MM.1S (cell line): ENCODE measurements at regions not wholly inside any gene's neighbourhood (a gene's known extent, or its start where the extent isn't known, plus 50 kb on each side); places are given as distances from the start of the nearest gene placed in this dataset.

Experiments used
- DNase-seq: peaks from one replicate; pipeline ENCODE4 v3.0.0-alpha.2; 2015
- H2AFZ ChIP-seq: fragments of 300-600 bp; sonication (generic); 2 replicates; pipeline ENCODE4 v1.6.0; 2016; ENCODE audit warnings: antibody characterized with exemption, low read length
- H3F3A ChIP-seq: fragments of 300-600 bp; sonication (generic); 2 replicates; pipeline ENCODE4 v1.6.1; 2016; ENCODE audit warnings: mild to moderate bottlenecking, antibody characterized with exemption, low read length, moderate library complexity, mixed read lengths; ENCODE audit not compliant: insufficient read depth
- H3K27ac ChIP-seq: fragments of 300-600 bp; sonication (generic); 2 replicates; pipeline ENCODE4 v1.5.1; 2016; ENCODE audit warnings: mild to moderate bottlenecking, low read length
- H3K27me3 ChIP-seq: fragments of 300-600 bp; sonication (generic); replicated peaks from 2 replicates; pipeline ENCODE4 v1.6.0; 2016; ENCODE audit warnings: low read length; ENCODE audit not compliant: insufficient read depth
- H3K36me3 ChIP-seq: fragments of 300-600 bp; sonication (generic); replicated peaks from 2 replicates; pipeline ENCODE4 v1.6.1; 2016; ENCODE audit warnings: mild to moderate bottlenecking, low read length, mixed read lengths; ENCODE audit not compliant: insufficient read depth
- H3K4me1 ChIP-seq: fragments of 300-600 bp; sonication (generic); 2 replicates; pipeline ENCODE4 v1.6.1; 2016; ENCODE audit warnings: low read length, mixed read lengths
- H3K4me2 ChIP-seq: fragments of 300-600 bp; sonication (generic); 2 replicates; pipeline ENCODE4 v1.6.0; 2016; ENCODE audit warnings: low read depth, low read length
- H3K4me3 ChIP-seq: fragments of 300-600 bp; sonication (generic); 2 replicates; pipeline ENCODE4 v1.5.1; 2016; ENCODE audit warnings: low read length, mixed read lengths
- H3K79me2 ChIP-seq: fragments of 300-600 bp; sonication (generic); 2 replicates; pipeline ENCODE4 v1.6.1; 2016; ENCODE audit warnings: mixed run types, low read length, mixed read lengths
- H3K9ac ChIP-seq: fragments of 300-600 bp; sonication (generic); 2 replicates; pipeline ENCODE4 v1.6.1; 2016; ENCODE audit warnings: low read length, mixed read lengths
- H3K9me2 ChIP-seq: fragments of 300-600 bp; sonication (generic); replicated peaks from 2 replicates; pipeline ENCODE4 v1.6.1; 2016; ENCODE audit warnings: mild to moderate bottlenecking, low read length, mixed read lengths; ENCODE audit not compliant: insufficient read depth
- H3K9me3 ChIP-seq: fragments of 300-600 bp; sonication (generic); replicated peaks from 2 replicates; pipeline ENCODE4 v1.6.1; 2016; ENCODE audit warnings: mild to moderate bottlenecking, low read length, mixed read lengths; ENCODE audit not compliant: insufficient read depth
- H4K20me1 ChIP-seq: fragments of 300-600 bp; sonication (generic); 2 replicates; pipeline ENCODE4 v1.6.1; 2016; ENCODE audit warnings: mild to moderate bottlenecking, low read length, moderate library complexity, mixed read lengths; ENCODE audit not compliant: insufficient read depth
- CTCF ChIP-seq: fragments of 300-600 bp; sonication (generic); IDR thresholded peaks from 2 replicates; pipeline ENCODE4 v1.5.1; 2016; ENCODE audit warnings: antibody characterized with exemption, low read length, mixed read lengths
- EZH2 ChIP-seq: fragments of 300-600 bp; sonication (generic); optimal IDR thresholded peaks from 2 replicates; pipeline ENCODE3; 2017; ENCODE audit warnings: low read depth, mild to moderate bottlenecking, antibody characterized with exemption, low read length, mixed read lengths
- EZH2phosphoT487 ChIP-seq: fragments of 300-600 bp; sonication (generic); IDR thresholded peaks from 2 replicates; pipeline ENCODE4 v1.6.1; 2018; ENCODE audit warnings: antibody characterized with exemption, low read length

- Histone ChIP-seq H3K9me2 (no peaks in the 10 kb centered on the region), H3K79me2 (no peaks in the 10 kb centered on the region), H3K4me1 (0 out of 2 replicates have a peak, but pooled peaks cover 11% of the 10 kb centered on the region), H3K36me3 (no peaks in the 10 kb centered on the region), H3K27me3 (no peaks in the 10 kb centered on the region), H3K4me2 (no peak overlapping the region), H3F3A (no peaks in the 10 kb centered on the region), H4K20me1 (no peaks in the 10 kb centered on the region), H3K4me3 (no peak overlapping the region), H2AFZ (no peak overlapping the region), H3K9me3 (no peaks in the 10 kb centered on the region), H3K9ac (no peak overlapping the region), H3K27ac (no peak overlapping the region)
- DNase-seq = no peak
- TF ChIP-seq EZH2phosphoT487 = no peak
- TF ChIP-seq CTCF = no peak
- no peak for TF ChIP-seq EZH2
Measured at GRCh38 chr5:7955476-7955875, 86.5 kb downstream of the MTRR start.

GRCh38 chr5:7957329-7957728 is 88.4 kb downstream of the MTRR start:
- Histone ChIP-seq H3K9me2 (no peaks in the 10 kb centered on the region), H3K27me3 (no peaks in the 10 kb centered on the region), H2AFZ (no peak overlapping the region), H3K9ac (no peak overlapping the region), H3K79me2 (no peaks in the 10 kb centered on the region), H3K9me3 (no peaks in the 10 kb centered on the region), H3K4me1 (0 out of 2 replicates have a peak, but pooled peaks cover 11% of the 10 kb centered on the region), H3K4me3 (no peak overlapping the region), H3F3A (no peaks in the 10 kb centered on the region), H3K27ac (no peak overlapping the region), H3K36me3 (no peaks in the 10 kb centered on the region), H4K20me1 (no peaks in the 10 kb centered on the region), H3K4me2 (no peak overlapping the region)
- DNase-seq = no peak
- TF ChIP-seq CTCF (no peak), EZH2phosphoT487 (no peak), EZH2 (no peak)

GRCh38 chr5:7960142-7960541 is 91.2 kb downstream of the MTRR start:
- 0 out of 2 replicates have a peak, but pooled peaks cover 11% of the 10 kb centered on the region for H3K4me1 ChIP-seq
- peak overlapping the region; percentile 8; the same call in 1 of the 2 replicates for H2AFZ ChIP-seq
- no peaks in the 10 kb centered on the region for H3K9me3 ChIP-seq
- no peaks in the 10 kb centered on the region for H3K79me2 ChIP-seq
- peak; percentile 64 for DNase-seq
- no peaks in the 10 kb centered on the region for H4K20me1 ChIP-seq
- H3K27ac ChIP-seq = peak overlapping the region; percentile 64; the same call in 1 of the 2 replicates
- peak overlapping the region; percentile 27; the same call in 1 of the 2 replicates for H3K4me2 ChIP-seq
- 0 out of 2 replicates have a peak overlapping the region, but pooled peaks have one; percentile 6 for H3K4me3 ChIP-seq
- H3K36me3 ChIP-seq = no peaks in the 10 kb centered on the region
- H3F3A ChIP-seq = no peaks in the 10 kb centered on the region
- no peaks in the 10 kb centered on the region for H3K9me2 ChIP-seq
- H3K9ac ChIP-seq = no peak overlapping the region
- TF ChIP-seq EZH2phosphoT487 (no peak), EZH2 (no peak), CTCF (no peak)
- no peaks in the 10 kb centered on the region for H3K27me3 ChIP-seq
